Esophagus squamous epithelium (tissue), 4 donors: ENCODE measurements at regions not wholly inside any gene's neighbourhood (a gene's known extent, or its start where the extent isn't known, plus 50 kb on each side); places are given as distances from the start of the nearest gene placed in this dataset.

ENCODE experiments used
- CTCF ChIP-seq, 6 experiments: fragments of 450-650 bp in 4 of 6; fragments of 200-600 bp in 2 of 6; sonication (generic) in 2 of 6; IDR thresholded peaks; one replicate each; pipeline ENCODE4 v1.5.1; 2016 to 2019; ENCODE audit warnings: antibody characterized with exemption in 6 of 6, mild to moderate bottlenecking in 4 of 6, moderate library complexity in 4 of 6
- POLR2A ChIP-seq, 4 donors: fragments of 450-650 bp; IDR thresholded peaks; one replicate each; pipeline ENCODE4 v1.6.1; 2017; ENCODE audit warnings: antibody characterized with exemption in 4 of 4, mild to moderate bottlenecking in 4 of 4, moderate library complexity in 3 of 4

- TF ChIP-seq CTCF (IDR thresholded peaks at IDR 0.05), result no peak
- no peak for TF ChIP-seq POLR2A (IDR thresholded peaks at IDR 0.05)
Observed at GRCh38 chr3:84275532-84275931, 683.3 kb upstream of the CADM2 start.
